ENCODE measurements at regions not wholly inside any gene's neighbourhood (a gene's known extent, or its start where the extent isn't known, plus 50 kb on each side); places are given as distances from the start of the nearest gene placed in this dataset.

GRCh38 chr3:178182337-178182779 lies 353.9 kb upstream of the KCNMB2 start:
- DNase-seq (ENCODE audit: insufficient read length) (no peak), FAIRE-seq (no peak)
- TF ChIP-seq POLR2A (IDR thresholded peaks at IDR 0.05; ENCODE audit: low read depth, low read length): no peak
- TF ChIP-seq POLR2AphosphoS5 (IDR thresholded peaks at IDR 0.05; ENCODE audit: low read depth, low read length): no peak
- TF ChIP-seq TAF1 (IDR thresholded peaks at IDR 0.05; ENCODE audit: borderline replicate concordance, low read depth, low read length): no peak

- DNase-seq (ENCODE audit: insufficient read length): no peak
- TF ChIP-seq POLR2A (IDR thresholded peaks at IDR 0.05; ENCODE audit: low read depth, low read length): no peak
- TF ChIP-seq POLR2AphosphoS5 (IDR thresholded peaks at IDR 0.05; ENCODE audit: low read depth, low read length): no peak
- no peak for TF ChIP-seq TAF1 (IDR thresholded peaks at IDR 0.05; ENCODE audit: borderline replicate concordance, low read depth, low read length)
- no peak for FAIRE-seq
These were observed 351.4 kb upstream of the KCNMB2 start for GRCh38 chr3:178184833-178185232.

GRCh38 chr3:178186666-178187065 lies 349.6 kb upstream of the KCNMB2 start:
- TF ChIP-seq POLR2A (IDR thresholded peaks at IDR 0.05; ENCODE audit: low read depth, low read length) (no peak), POLR2AphosphoS5 (IDR thresholded peaks at IDR 0.05; ENCODE audit: low read depth, low read length) (no peak), TAF1 (IDR thresholded peaks at IDR 0.05; ENCODE audit: borderline replicate concordance, low read depth, low read length) (no peak)
- DNase-seq (ENCODE audit: insufficient read length): no peak
- FAIRE-seq: no peak

GRCh38 chr3:178189854-178190253 lies 346.4 kb upstream of the KCNMB2 start:
- FAIRE-seq: no peak
- DNase-seq (ENCODE audit: insufficient read length): no peak
- TF ChIP-seq POLR2A (IDR thresholded peaks at IDR 0.05; ENCODE audit: low read depth, low read length) (no peak), POLR2AphosphoS5 (IDR thresholded peaks at IDR 0.05; ENCODE audit: low read depth, low read length) (no peak), TAF1 (IDR thresholded peaks at IDR 0.05; ENCODE audit: borderline replicate concordance, low read depth, low read length) (no peak)

GRCh38 chr3:178193846-178194245 lies 342.4 kb upstream of the KCNMB2 start:
- FAIRE-seq: no peak
- DNase-seq (ENCODE audit: insufficient read length): no peak

GRCh38 chr3:178194539-178194938 lies 341.7 kb upstream of the KCNMB2 start:
- FAIRE-seq (peak; percentile 36), DNase-seq (ENCODE audit: insufficient read length) (no peak)
- TF ChIP-seq TAF1 (IDR thresholded peaks at IDR 0.05; ENCODE audit: borderline replicate concordance, low read depth, low read length) (no peak), POLR2A (IDR thresholded peaks at IDR 0.05; ENCODE audit: low read depth, low read length) (no peak), POLR2AphosphoS5 (IDR thresholded peaks at IDR 0.05; ENCODE audit: low read depth, low read length) (no peak)

More at GRCh38 chr3:178193846-178194245, 342.4 kb upstream of the KCNMB2 start:
- TF ChIP-seq POLR2A (IDR thresholded peaks at IDR 0.05; ENCODE audit: low read depth, low read length) (no peak), POLR2AphosphoS5 (IDR thresholded peaks at IDR 0.05; ENCODE audit: low read depth, low read length) (no peak), TAF1 (IDR thresholded peaks at IDR 0.05; ENCODE audit: borderline replicate concordance, low read depth, low read length) (no peak)

- TF ChIP-seq TAF1 (IDR thresholded peaks at IDR 0.05; ENCODE audit: borderline replicate concordance, low read depth, low read length) (no peak), POLR2A (IDR thresholded peaks at IDR 0.05; ENCODE audit: low read depth, low read length) (no peak), POLR2AphosphoS5 (IDR thresholded peaks at IDR 0.05; ENCODE audit: low read depth, low read length) (no peak)
- FAIRE-seq (no peak), DNase-seq (ENCODE audit: insufficient read length) (no peak)
These were observed 340.4 kb upstream of the KCNMB2 start for GRCh38 chr3:178195824-178196223.

- no peak for TF ChIP-seq POLR2AphosphoS5 (IDR thresholded peaks at IDR 0.05; ENCODE audit: low read depth, low read length)
- TF ChIP-seq POLR2A (IDR thresholded peaks at IDR 0.05; ENCODE audit: low read depth, low read length): no peak
- no peak for TF ChIP-seq TAF1 (IDR thresholded peaks at IDR 0.05; ENCODE audit: borderline replicate concordance, low read depth, low read length)
- no peak for FAIRE-seq
- no peak for DNase-seq (ENCODE audit: insufficient read length)
These were observed 337.9 kb upstream of the KCNMB2 start for GRCh38 chr3:178198329-178198728.

- FAIRE-seq: no peak
- TF ChIP-seq POLR2A (IDR thresholded peaks at IDR 0.05; ENCODE audit: low read depth, low read length): no peak
- TF ChIP-seq TAF1 (IDR thresholded peaks at IDR 0.05; ENCODE audit: borderline replicate concordance, low read depth, low read length): no peak
- no peak for TF ChIP-seq POLR2AphosphoS5 (IDR thresholded peaks at IDR 0.05; ENCODE audit: low read depth, low read length)
- no peak for DNase-seq (ENCODE audit: insufficient read length)
These were observed 335.9 kb upstream of the KCNMB2 start for GRCh38 chr3:178200316-178200715.

- FAIRE-seq (no peak), DNase-seq (ENCODE audit: insufficient read length) (no peak)
- TF ChIP-seq POLR2A (IDR thresholded peaks at IDR 0.05; ENCODE audit: low read depth, low read length): no peak
- no peak for TF ChIP-seq TAF1 (IDR thresholded peaks at IDR 0.05; ENCODE audit: borderline replicate concordance, low read depth, low read length)
- TF ChIP-seq POLR2AphosphoS5 (IDR thresholded peaks at IDR 0.05; ENCODE audit: low read depth, low read length): no peak
These were observed 334.5 kb upstream of the KCNMB2 start for GRCh38 chr3:178201714-178202113.

GRCh38 chr3:178202194-178202593 lies 334.0 kb upstream of the KCNMB2 start:
- FAIRE-seq: no peak
- TF ChIP-seq POLR2AphosphoS5 (IDR thresholded peaks at IDR 0.05; ENCODE audit: low read depth, low read length): no peak
- TF ChIP-seq POLR2A (IDR thresholded peaks at IDR 0.05; ENCODE audit: low read depth, low read length): no peak

GRCh38 chr3:178203165-178203564 lies 333.1 kb upstream of the KCNMB2 start:
- no peak for FAIRE-seq
- no peak for DNase-seq (ENCODE audit: insufficient read length)
- TF ChIP-seq TAF1 (IDR thresholded peaks at IDR 0.05; ENCODE audit: borderline replicate concordance, low read depth, low read length): no peak
- TF ChIP-seq POLR2A (IDR thresholded peaks at IDR 0.05; ENCODE audit: low read depth, low read length): no peak

More at GRCh38 chr3:178202194-178202593, 334.0 kb upstream of the KCNMB2 start:
- no peak for DNase-seq (ENCODE audit: insufficient read length)

GRCh38 chr3:178203650-178204049 lies 332.6 kb upstream of the KCNMB2 start:
- TF ChIP-seq POLR2A (IDR thresholded peaks at IDR 0.05; ENCODE audit: low read depth, low read length): no peak
- no peak for TF ChIP-seq POLR2AphosphoS5 (IDR thresholded peaks at IDR 0.05; ENCODE audit: low read depth, low read length)
- no peak for TF ChIP-seq TAF1 (IDR thresholded peaks at IDR 0.05; ENCODE audit: borderline replicate concordance, low read depth, low read length)
- no peak for FAIRE-seq
- DNase-seq (ENCODE audit: insufficient read length): no peak
